T-helper 1 cell treated with Interleukin-12 subunit alpha and Interleukin-12 subunit beta and Interleukin-4 antibody, amounts not matched to agents 30 μg/mL and 1 μg/mL, for 36 hours (primary cell): ENCODE measurements at regions not wholly inside any gene's neighbourhood (a gene's known extent, or its start where the extent isn't known, plus 50 kb on each side); places are given as distances from the start of the nearest gene placed in this dataset.

Experiments
- H3K27ac Mint-ChIP-seq: one replicate; pipeline ENCODE4 v1.8.0; 2021; ENCODE audit warnings: mild to moderate bottlenecking, mixed read lengths
- H3K27me3 Mint-ChIP-seq: one replicate; pipeline ENCODE4 v1.8.0; 2021; ENCODE audit warnings: low read depth, mixed read lengths
- H3K36me3 Mint-ChIP-seq: one replicate; pipeline ENCODE4 v1.8.0; 2021; ENCODE audit warnings: low read depth, mixed read lengths
- H3K4me1 Mint-ChIP-seq: one replicate; pipeline ENCODE4 v1.8.0; 2021; ENCODE audit warnings: low read depth, mixed read lengths
- H3K4me3 Mint-ChIP-seq: one replicate; pipeline ENCODE4 v1.8.0; 2021; ENCODE audit warnings: mild to moderate bottlenecking, moderate library complexity, mixed read lengths
- H3K9me3 Mint-ChIP-seq: one replicate; pipeline ENCODE4 v1.8.0; 2021; ENCODE audit warnings: mixed read lengths

GRCh38 chr3:141669434-141669833 is 68.7 kb upstream of the RNF7 start:
- peaks cover 32% of the 10 kb centered on the region for H3K27me3 Mint-ChIP-seq
- H3K9me3 Mint-ChIP-seq: peaks cover 16% of the 10 kb centered on the region
- no peak overlapping the region for H3K27ac Mint-ChIP-seq
- H3K4me3 Mint-ChIP-seq: no peak overlapping the region
- H3K36me3 Mint-ChIP-seq: peaks cover 3% of the 10 kb centered on the region
- no peaks in the 10 kb centered on the region for H3K4me1 Mint-ChIP-seq

GRCh38 chr3:141677701-141678100 is 60.4 kb upstream of the RNF7 start:
- Mint-ChIP-seq H3K4me1 (no peaks in the 10 kb centered on the region), H3K36me3 (no peaks in the 10 kb centered on the region), H3K27me3 (peaks cover 21% of the 10 kb centered on the region), H3K27ac (no peak overlapping the region), H3K4me3 (no peak overlapping the region), H3K9me3 (no peaks in the 10 kb centered on the region)

- no peak overlapping the region for H3K4me3 Mint-ChIP-seq
- H3K27ac Mint-ChIP-seq: no peak overlapping the region
Observed at GRCh38 chr3:141680620-141681389, 57.3 kb upstream of the RNF7 start.

GRCh38 chr3:141681390-141681780 is 56.7 kb upstream of the RNF7 start:
- H3K4me1 Mint-ChIP-seq: peaks cover 4% of the 10 kb centered on the region
- H3K27ac Mint-ChIP-seq: no peak overlapping the region
- H3K4me3 Mint-ChIP-seq: no peak overlapping the region
- H3K27me3 Mint-ChIP-seq: peaks cover 3% of the 10 kb centered on the region
- no peaks in the 10 kb centered on the region for H3K9me3 Mint-ChIP-seq
- H3K36me3 Mint-ChIP-seq: no peaks in the 10 kb centered on the region

More at GRCh38 chr3:141680620-141681389, 57.3 kb upstream of the RNF7 start:
- Mint-ChIP-seq H3K27me3 (peaks cover 3% of the 10 kb centered on the region), H3K36me3 (no peaks in the 10 kb centered on the region), H3K9me3 (no peaks in the 10 kb centered on the region), H3K4me1 (no peaks in the 10 kb centered on the region)

- no peaks in the 10 kb centered on the region for H3K9me3 Mint-ChIP-seq
- peaks cover 9% of the 10 kb centered on the region for H3K4me1 Mint-ChIP-seq
- H3K36me3 Mint-ChIP-seq: no peaks in the 10 kb centered on the region
- no peak overlapping the region for H3K27ac Mint-ChIP-seq
- H3K4me3 Mint-ChIP-seq: no peak overlapping the region
- H3K27me3 Mint-ChIP-seq: peaks cover 3% of the 10 kb centered on the region
Observed at GRCh38 chr3:141682007-141682406, 56.1 kb upstream of the RNF7 start.

- Mint-ChIP-seq H3K27me3 (peaks cover 3% of the 10 kb centered on the region), H3K4me1 (peaks cover 9% of the 10 kb centered on the region)
Observed at GRCh38 chr3:141682921-141683320, 55.2 kb upstream of the RNF7 start.

GRCh38 chr3:141684758-141685157 is 53.3 kb upstream of the RNF7 start:
- no peak overlapping the region for H3K4me3 Mint-ChIP-seq
- H3K27ac Mint-ChIP-seq: no peak overlapping the region
- H3K9me3 Mint-ChIP-seq: no peaks in the 10 kb centered on the region
- H3K4me1 Mint-ChIP-seq: peaks cover 9% of the 10 kb centered on the region
- no peaks in the 10 kb centered on the region for H3K36me3 Mint-ChIP-seq
- peaks cover 3% of the 10 kb centered on the region for H3K27me3 Mint-ChIP-seq

More at GRCh38 chr3:141682921-141683320, 55.2 kb upstream of the RNF7 start:
- Mint-ChIP-seq H3K36me3 (no peaks in the 10 kb centered on the region), H3K9me3 (no peaks in the 10 kb centered on the region), H3K4me3 (no peak overlapping the region), H3K27ac (no peak overlapping the region)

GRCh38 chr3:141686466-141687291 is 51.4 kb upstream of the RNF7 start:
- Mint-ChIP-seq H3K9me3 (no peaks in the 10 kb centered on the region), H3K4me3 (peak overlapping the region; percentile 72), H3K27ac (peak overlapping the region; percentile 87), H3K27me3 (peaks cover 3% of the 10 kb centered on the region), H3K4me1 (peaks cover 9% of the 10 kb centered on the region), H3K36me3 (no peaks in the 10 kb centered on the region)
